BE2C (cell line): ENCODE measurements at regions not wholly inside any gene's neighbourhood (a gene's known extent, or its start where the extent isn't known, plus 50 kb on each side); places are given as distances from the start of the nearest gene placed in this dataset.

Experiments used
- DNase-seq: peaks from one replicate; pipeline ENCODE4 v3.0.0-alpha.2; 2020
- H3K27me3 ChIP-seq: fragments of 250-450 bp; sonication (Bioruptor Pico); 2 replicates; pipeline ENCODE4 v1.5.1; 2020; ENCODE audit warnings: mild to moderate bottlenecking
- H3K36me3 ChIP-seq: fragments of 250-450 bp; sonication (Bioruptor Pico); 2 replicates; pipeline ENCODE4 v1.5.1; 2020; ENCODE audit warnings: mild to moderate bottlenecking
- H3K4me1 ChIP-seq: fragments of 250-450 bp; sonication (Bioruptor Pico); 2 replicates; pipeline ENCODE4 v1.5.1; 2020
- H3K4me3 ChIP-seq: 2 replicates; pipeline ENCODE4 v1.5.1; 2011; ENCODE audit warnings: low read depth, low read length
- H3K9me3 ChIP-seq: fragments of 250-450 bp; sonication (Bioruptor Pico); 2 replicates; pipeline ENCODE4 v1.5.1; 2020
- TF ChIP-seq, protein P1 (sequence below): IDR thresholded peaks from 2 replicates; pipeline ENCODE4 v1.5.1; 2012; ENCODE audit warnings: mild to moderate bottlenecking, low read depth, low read length

DNA sequence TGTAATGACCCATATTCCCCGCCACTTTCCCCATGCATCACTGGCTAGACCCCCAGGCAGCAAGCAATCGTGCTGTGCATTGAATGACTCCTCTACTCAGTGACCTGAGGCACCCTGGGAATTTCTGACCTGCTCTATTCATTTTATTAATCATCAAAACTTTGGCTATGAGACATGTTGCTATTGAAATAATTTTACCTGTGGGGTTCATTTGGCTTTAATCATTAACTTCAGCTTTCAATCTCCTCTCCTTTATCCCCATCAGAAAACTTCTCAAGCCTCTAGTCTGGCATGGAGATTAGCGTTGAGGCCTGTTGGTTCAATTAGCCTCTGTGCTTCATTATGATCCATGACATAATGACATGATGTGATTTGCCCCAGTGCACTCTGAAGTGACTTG is 429.0 kb downstream of the ZNF608 start:
- Histone ChIP-seq H3K36me3 (no peaks in the 10 kb centered on the region), H3K4me3 (no peak overlapping the region), H3K27me3 (no peaks in the 10 kb centered on the region), H3K9me3 (no peaks in the 10 kb centered on the region), H3K4me1 (no peaks in the 10 kb centered on the region)
- no peak for DNase-seq
- TF ChIP-seq, protein P1, sequence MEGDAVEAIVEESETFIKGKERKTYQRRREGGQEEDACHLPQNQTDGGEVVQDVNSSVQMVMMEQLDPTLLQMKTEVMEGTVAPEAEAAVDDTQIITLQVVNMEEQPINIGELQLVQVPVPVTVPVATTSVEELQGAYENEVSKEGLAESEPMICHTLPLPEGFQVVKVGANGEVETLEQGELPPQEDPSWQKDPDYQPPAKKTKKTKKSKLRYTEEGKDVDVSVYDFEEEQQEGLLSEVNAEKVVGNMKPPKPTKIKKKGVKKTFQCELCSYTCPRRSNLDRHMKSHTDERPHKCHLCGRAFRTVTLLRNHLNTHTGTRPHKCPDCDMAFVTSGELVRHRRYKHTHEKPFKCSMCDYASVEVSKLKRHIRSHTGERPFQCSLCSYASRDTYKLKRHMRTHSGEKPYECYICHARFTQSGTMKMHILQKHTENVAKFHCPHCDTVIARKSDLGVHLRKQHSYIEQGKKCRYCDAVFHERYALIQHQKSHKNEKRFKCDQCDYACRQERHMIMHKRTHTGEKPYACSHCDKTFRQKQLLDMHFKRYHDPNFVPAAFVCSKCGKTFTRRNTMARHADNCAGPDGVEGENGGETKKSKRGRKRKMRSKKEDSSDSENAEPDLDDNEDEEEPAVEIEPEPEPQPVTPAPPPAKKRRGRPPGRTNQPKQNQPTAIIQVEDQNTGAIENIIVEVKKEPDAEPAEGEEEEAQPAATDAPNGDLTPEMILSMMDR = no peak

DNA sequence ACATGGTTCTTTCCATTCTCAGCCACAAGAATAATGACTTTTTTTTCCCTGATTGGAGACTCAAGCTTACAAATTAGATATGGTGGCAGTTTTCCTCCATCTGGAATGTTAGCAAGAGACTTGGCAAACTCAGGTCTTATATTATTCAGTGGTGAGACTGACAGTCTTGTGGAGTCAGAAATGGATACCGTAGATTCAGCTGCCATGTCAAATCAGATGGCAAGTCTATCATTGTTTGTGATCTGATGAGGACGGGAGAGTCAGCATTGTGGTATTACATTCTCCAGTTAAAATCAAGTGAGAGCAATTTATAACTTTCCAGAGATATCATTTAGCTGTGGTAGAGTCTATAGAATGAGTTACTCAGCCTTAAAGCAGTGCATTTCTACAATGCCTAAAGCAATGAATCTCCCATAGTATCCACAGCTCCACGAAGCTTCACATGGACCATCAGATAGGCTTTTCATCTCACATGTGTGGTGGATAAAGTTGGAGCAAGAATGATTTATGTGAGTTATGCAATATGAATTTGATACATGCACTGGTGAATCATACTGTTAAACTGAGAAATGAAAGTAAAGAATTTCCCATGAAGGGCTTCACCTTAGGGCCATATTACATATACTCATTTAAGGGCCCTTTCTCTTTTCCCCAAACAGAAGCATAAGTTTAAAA is 430.6 kb downstream of the ZNF608 start:
- no peaks in the 10 kb centered on the region for H3K27me3 ChIP-seq
- H3K9me3 ChIP-seq = no peaks in the 10 kb centered on the region
- DNase-seq = no peak
- H3K4me3 ChIP-seq = no peak overlapping the region
- no peaks in the 10 kb centered on the region for H3K36me3 ChIP-seq
- H3K4me1 ChIP-seq = no peaks in the 10 kb centered on the region
- TF ChIP-seq, protein P1 = no peak

DNA sequence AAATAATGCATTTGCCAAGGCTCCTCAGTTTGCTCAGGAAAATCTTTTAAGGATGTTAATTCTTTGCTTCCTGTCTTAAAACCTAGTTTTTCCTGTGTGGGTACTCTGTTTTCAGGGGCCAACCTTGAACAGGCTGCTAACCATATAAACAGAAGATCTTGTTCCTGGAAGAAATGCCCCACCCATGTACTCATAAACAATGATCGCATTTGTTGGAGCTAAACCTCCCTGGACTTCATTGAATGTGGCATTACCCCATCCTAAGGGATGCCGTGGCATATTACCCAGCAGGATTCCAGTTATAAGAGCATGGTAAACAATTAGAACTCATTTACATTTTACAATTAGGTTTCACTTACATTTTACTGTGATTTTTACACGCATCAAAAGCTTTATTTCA is 436.0 kb downstream of the ZNF608 start:
- H3K4me1 ChIP-seq = no peaks in the 10 kb centered on the region
- TF ChIP-seq, protein P1 = no peak
- DNase-seq = no peak

DNA sequence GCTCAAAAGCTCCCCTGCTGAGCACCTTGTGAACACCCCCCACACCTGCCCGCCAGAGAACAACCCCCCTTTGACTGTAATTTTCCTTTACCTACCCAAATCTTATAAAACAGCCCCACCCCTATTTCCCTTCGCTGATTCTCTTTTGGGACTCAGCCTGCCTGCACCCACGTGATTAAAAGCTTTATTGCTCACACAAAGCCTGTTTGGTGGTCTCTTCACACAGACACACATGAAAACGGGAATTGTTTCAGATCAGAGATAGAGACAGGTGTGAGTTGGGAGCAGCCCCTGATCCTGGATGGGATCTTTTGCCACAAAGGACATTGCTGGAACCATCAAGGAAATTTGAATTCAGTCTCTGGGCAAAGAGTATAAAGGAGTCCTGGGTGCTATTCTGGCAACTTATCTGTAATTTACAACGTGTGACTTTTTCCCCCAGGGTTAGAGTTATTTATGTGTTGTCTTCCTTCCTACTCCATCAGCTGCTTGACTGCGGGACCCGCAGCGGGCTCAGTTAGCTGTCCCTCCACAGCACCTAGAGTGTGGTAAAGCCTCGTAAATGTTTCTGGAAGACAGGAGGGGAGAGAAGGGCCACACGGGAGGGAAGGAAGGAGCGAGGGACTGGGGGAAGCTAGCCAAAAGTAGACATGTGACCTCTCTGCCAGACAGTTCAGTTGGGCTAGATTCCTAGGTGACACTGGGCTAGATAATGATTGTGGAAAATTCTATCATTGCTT is 437.0 kb downstream of the ZNF608 start:
- Histone ChIP-seq H3K4me3 (no peak overlapping the region), H3K9me3 (no peaks in the 10 kb centered on the region), H3K36me3 (no peaks in the 10 kb centered on the region), H3K4me1 (no peaks in the 10 kb centered on the region), H3K27me3 (no peaks in the 10 kb centered on the region)
- no peak for DNase-seq
- TF ChIP-seq, protein P1 = no peak

More for the DNA sequence above, 436.0 kb downstream of the ZNF608 start:
- H3K9me3 ChIP-seq = no peaks in the 10 kb centered on the region
- H3K36me3 ChIP-seq = no peaks in the 10 kb centered on the region
- H3K27me3 ChIP-seq = no peaks in the 10 kb centered on the region
- H3K4me3 ChIP-seq = no peak overlapping the region

DNA sequence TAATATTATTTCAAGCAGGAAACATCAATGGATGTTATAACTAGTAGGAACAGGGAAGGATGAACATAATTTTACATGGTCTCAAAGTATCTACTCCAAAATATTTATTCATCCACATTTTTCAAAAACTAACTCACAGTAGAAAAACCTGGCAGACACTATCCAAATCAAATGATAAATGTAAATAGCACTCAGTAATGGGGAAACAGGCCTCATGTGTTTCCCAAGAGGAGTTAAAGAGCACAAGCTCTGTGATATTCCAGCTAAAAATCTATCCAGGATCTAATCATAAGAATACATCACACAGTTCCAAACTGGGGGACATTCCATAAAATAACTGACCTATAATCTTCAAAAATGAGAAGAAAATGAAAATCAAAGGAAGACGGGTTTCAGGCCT is 443.1 kb downstream of the ZNF608 start:
- Histone ChIP-seq H3K4me3 (no peak overlapping the region), H3K4me1 (no peaks in the 10 kb centered on the region), H3K36me3 (no peaks in the 10 kb centered on the region), H3K9me3 (no peaks in the 10 kb centered on the region), H3K27me3 (no peaks in the 10 kb centered on the region)
- TF ChIP-seq, protein P1 = no peak
- DNase-seq = no peak

DNA sequence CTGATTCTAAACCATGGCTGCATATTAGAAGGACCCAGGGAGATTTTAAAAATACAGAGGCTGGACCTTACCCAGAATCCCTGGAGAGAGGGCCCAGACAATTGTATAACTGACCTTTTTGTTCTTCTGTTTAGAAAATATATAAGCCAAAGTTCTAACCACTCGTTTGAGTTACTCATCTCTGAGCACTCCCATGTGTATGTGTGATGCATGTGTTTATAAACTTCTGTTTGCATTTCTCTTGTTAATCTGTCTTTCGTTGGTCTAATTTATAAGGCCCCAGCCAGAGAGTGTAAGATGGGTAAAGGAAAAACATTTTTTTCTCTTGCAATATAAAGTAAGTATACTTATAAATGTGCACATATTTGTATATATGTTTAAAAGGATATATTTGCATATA is 443.9 kb downstream of the ZNF608 start:
- TF ChIP-seq, protein P1 = no peak
- Histone ChIP-seq H3K9me3 (no peaks in the 10 kb centered on the region), H3K4me1 (no peaks in the 10 kb centered on the region), H3K36me3 (no peaks in the 10 kb centered on the region), H3K27me3 (no peaks in the 10 kb centered on the region), H3K4me3 (no peak overlapping the region)
- no peak for DNase-seq
